Mesothelial cell of epicardium (in vitro differentiated cells): ENCODE measurements at regions not wholly inside any gene's neighbourhood (a gene's known extent, or its start where the extent isn't known, plus 50 kb on each side); places are given as distances from the start of the nearest gene placed in this dataset.
A peak's percentile ranks its signal among the peaks of the same experiment; 100 is the strongest.

Experiments used
- DNase-seq, 2 experiments: peaks; one replicate each; pipeline ENCODE4 v3.0.0; 2021; ENCODE audit warnings: low spot score in 2 of 2; ENCODE audit not compliant: unreplicated experiment in 2 of 2
- H3K27ac Mint-ChIP-seq: 2 replicates; pipeline ENCODE4 v1.8.0; 2021; ENCODE audit warnings: mixed read lengths
- H3K27me3 Mint-ChIP-seq: 2 replicates; pipeline ENCODE4 v1.8.0; 2021; ENCODE audit warnings: low read depth, mixed read lengths
- H3K36me3 Mint-ChIP-seq: 2 replicates; pipeline ENCODE4 v1.8.0; 2021; ENCODE audit warnings: mixed read lengths
- H3K4me1 Mint-ChIP-seq: 2 replicates; pipeline ENCODE4 v1.8.0; 2021; ENCODE audit warnings: mixed read lengths
- H3K4me3 Mint-ChIP-seq: 2 replicates; pipeline ENCODE4 v1.8.0; 2021; ENCODE audit warnings: mild to moderate bottlenecking, moderate library complexity, mixed read lengths
- H3K9me3 Mint-ChIP-seq: 2 replicates; pipeline ENCODE4 v1.8.0; 2021; ENCODE audit warnings: mixed read lengths
- TF ChIP-seq, protein P1 (sequence below): fragments of 200-600 bp; sonication (generic); IDR thresholded peaks from one replicate; pipeline ENCODE4 v1.5.0; 2021; ENCODE audit warnings: antibody characterized with exemption; ENCODE audit not compliant: unreplicated experiment

DNA sequence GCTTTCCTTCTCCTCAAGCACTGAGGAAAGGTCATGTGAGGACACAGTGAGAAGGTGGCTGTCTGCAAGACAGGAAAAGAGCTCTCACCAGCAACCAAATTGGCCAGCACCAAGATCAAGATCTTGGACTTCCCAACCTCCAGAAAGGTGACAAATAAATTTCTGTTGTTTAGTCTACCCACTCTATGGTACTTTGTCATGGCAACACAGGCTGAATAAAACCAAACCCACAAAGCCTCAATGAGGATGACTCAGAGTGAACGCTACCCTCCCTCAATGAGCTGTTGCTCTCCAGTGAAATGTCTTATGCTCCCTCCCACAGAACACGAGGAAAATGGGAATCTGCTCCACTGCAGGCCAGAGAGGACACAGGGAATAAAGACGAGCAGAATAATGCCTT is 244.1 kb downstream of the RAB28 start:
- Mint-ChIP-seq H3K27me3 (no peaks in the 10 kb centered on the region), H3K4me1 (peaks cover 3% of the 10 kb centered on the region), H3K4me3 (no peak overlapping the region), H3K9me3 (peaks cover 14% of the 10 kb centered on the region), H3K27ac (no peak overlapping the region), H3K36me3 (no peaks in the 10 kb centered on the region)
- TF ChIP-seq, protein P1, sequence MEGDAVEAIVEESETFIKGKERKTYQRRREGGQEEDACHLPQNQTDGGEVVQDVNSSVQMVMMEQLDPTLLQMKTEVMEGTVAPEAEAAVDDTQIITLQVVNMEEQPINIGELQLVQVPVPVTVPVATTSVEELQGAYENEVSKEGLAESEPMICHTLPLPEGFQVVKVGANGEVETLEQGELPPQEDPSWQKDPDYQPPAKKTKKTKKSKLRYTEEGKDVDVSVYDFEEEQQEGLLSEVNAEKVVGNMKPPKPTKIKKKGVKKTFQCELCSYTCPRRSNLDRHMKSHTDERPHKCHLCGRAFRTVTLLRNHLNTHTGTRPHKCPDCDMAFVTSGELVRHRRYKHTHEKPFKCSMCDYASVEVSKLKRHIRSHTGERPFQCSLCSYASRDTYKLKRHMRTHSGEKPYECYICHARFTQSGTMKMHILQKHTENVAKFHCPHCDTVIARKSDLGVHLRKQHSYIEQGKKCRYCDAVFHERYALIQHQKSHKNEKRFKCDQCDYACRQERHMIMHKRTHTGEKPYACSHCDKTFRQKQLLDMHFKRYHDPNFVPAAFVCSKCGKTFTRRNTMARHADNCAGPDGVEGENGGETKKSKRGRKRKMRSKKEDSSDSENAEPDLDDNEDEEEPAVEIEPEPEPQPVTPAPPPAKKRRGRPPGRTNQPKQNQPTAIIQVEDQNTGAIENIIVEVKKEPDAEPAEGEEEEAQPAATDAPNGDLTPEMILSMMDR: no peak
- no peak for DNase-seq

DNA sequence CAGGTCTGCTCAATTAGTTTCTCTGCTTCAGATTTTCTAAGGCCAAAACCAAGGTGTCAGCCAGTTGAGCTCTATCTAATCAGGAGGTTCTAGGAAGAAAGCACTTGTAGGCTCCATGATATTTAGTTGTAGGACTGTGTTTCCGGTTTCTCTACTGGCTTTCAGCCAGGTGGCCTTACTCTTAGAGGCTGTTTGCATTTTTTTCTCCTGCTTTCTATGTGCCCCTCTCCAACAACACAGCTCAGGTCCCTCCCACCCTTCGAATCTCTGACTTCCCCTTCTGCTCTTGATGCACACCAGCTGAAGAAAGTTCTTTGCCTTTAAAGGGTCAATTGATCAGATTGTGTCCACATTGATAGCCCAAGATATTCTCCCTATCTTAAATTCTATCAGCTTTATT is 245.2 kb downstream of the RAB28 start:
- H3K4me3 Mint-ChIP-seq: no peak overlapping the region
- H3K4me1 Mint-ChIP-seq: no peaks in the 10 kb centered on the region
- no peaks in the 10 kb centered on the region for H3K27me3 Mint-ChIP-seq
- no peak overlapping the region for H3K27ac Mint-ChIP-seq
- H3K36me3 Mint-ChIP-seq: no peaks in the 10 kb centered on the region
- TF ChIP-seq, protein P1: no peak
- H3K9me3 Mint-ChIP-seq: peaks cover 21% of the 10 kb centered on the region
- no peak for DNase-seq

DNA sequence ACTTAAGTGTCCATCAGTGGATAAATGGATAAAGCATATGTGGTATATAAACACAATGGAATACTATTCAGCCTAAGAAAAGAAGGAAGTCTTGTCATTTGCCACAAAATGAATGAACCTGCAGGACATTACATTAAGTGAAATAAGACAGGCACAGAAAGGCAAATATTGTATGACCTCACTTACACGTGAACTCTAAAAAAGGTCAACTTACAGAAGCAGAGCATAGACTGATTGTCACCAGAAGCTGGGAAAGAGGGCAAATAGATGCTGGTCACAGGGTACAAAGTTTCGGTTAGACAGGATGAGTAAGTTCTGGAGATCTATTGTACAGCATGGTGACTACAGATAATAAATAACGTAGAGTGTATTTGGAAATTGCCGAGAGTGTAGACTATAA is 247.7 kb downstream of the RAB28 start:
- Mint-ChIP-seq H3K27me3 (no peaks in the 10 kb centered on the region), H3K9me3 (peaks cover 36% of the 10 kb centered on the region), H3K4me3 (no peak overlapping the region), H3K4me1 (no peaks in the 10 kb centered on the region), H3K27ac (no peak overlapping the region), H3K36me3 (no peaks in the 10 kb centered on the region)
- TF ChIP-seq, protein P1: no peak
- DNase-seq: no peak

DNA sequence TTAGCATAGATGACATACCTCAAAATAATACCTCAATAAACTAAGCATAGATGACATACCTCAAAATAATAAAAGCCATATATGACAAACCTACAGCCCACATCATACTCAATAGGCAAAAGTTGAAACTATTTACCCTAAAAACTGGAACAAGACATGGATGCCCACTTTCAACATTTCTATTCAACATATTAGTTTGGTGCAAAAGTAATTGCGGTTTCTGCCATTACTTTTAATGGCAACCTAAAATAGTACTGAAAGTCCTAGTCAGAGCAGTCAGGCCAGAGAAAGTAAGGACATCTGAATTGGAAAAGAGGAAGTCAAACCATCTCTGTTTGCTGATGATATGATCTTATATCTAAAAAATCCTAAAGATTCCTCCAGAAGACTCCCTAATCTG is 250.4 kb downstream of the RAB28 start:
- H3K27ac Mint-ChIP-seq: no peak overlapping the region
- peaks cover 56% of the 10 kb centered on the region for H3K9me3 Mint-ChIP-seq
- H3K4me1 Mint-ChIP-seq: no peaks in the 10 kb centered on the region
- H3K4me3 Mint-ChIP-seq: no peak overlapping the region
- TF ChIP-seq, protein P1: no peak
- H3K36me3 Mint-ChIP-seq: no peaks in the 10 kb centered on the region
- no peak for DNase-seq
- no peaks in the 10 kb centered on the region for H3K27me3 Mint-ChIP-seq

DNA sequence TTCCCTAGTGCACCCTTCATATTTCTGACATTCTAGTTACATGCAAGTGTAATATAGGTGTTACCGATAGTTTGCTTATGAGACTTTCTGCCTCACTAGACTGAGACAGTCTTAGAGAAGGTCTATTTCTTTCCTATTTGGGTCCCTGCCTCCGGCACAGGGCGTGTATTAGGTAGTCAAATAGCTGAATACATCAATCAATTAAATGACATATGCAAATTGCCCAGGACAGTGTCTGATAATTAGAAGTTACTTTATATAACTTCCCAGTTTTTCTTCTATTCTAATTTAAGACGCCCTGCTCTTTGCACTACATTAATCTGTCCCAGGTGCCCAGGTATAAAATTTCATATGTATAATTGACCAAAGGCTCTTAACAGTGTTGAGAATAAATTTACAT is 264.2 kb downstream of the RAB28 start:
- no peaks in the 10 kb centered on the region for H3K36me3 Mint-ChIP-seq
- no peak overlapping the region for H3K4me3 Mint-ChIP-seq
- no peak overlapping the region for H3K27ac Mint-ChIP-seq
- H3K9me3 Mint-ChIP-seq: peaks cover 8% of the 10 kb centered on the region
- TF ChIP-seq, protein P1: no peak
- no peaks in the 10 kb centered on the region for H3K27me3 Mint-ChIP-seq
- no peaks in the 10 kb centered on the region for H3K4me1 Mint-ChIP-seq
- no peak for DNase-seq

DNA sequence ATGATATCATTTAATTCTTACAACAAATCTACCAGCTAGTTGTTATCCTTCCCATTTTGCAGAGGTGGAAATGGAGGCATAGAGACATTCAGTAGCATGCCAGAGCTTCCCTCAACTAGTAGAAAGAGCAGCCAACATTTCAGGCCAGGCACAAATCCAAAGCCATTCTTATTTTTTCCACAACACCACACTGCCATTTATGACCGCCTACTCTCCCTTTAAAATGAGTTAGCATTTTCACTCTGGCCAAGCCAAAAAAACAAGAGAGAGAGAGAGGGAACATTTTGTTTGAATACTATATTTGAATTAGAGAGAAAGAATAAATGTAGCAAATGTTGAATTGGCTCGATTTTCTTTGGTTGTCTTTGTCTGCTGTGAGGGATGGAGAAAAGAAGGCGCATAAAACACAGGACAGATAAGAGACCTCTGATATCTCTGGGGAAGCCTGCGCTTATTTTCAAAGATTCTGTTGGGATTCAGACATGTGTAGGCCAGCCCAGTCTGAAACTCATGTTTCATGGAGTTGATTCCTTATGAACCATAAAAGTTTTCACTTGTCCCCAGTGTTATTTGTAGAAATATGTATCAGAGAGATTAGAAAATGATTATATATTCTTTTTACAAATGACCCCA is 265.7 kb downstream of the RAB28 start:
- Mint-ChIP-seq H3K9me3 (peaks cover 8% of the 10 kb centered on the region), H3K4me3 (no peak overlapping the region), H3K27ac (peak overlapping the region; percentile 37), H3K36me3 (no peaks in the 10 kb centered on the region), H3K4me1 (no peaks in the 10 kb centered on the region), H3K27me3 (no peaks in the 10 kb centered on the region)
- no peak for DNase-seq
- TF ChIP-seq, protein P1: no peak
